Activated CD4-positive, alpha-beta memory T cell treated with anti-CD3 and anti-CD28 coated beads for 36 hours (primary cell): ENCODE measurements at regions not wholly inside any gene's neighbourhood (a gene's known extent, or its start where the extent isn't known, plus 50 kb on each side); places are given as distances from the start of the nearest gene placed in this dataset.

Experiments
- CTCF ChIA-PET: fragments of 350-600 bp; sonication (Branson Sonifier 250); formaldehyde crosslinking; loops from one replicate; lab custom pipeline; 2021; ENCODE audit warnings: antibody characterized with exemption, inconsistent platforms; lab: Charles Lee
- POLR2A ChIA-PET: fragments of 350-600 bp; sonication (Branson Sonifier 250); formaldehyde crosslinking; loops from one replicate; lab custom pipeline; 2021; ENCODE audit warnings: antibody characterized with exemption; lab: Charles Lee
- DNase-seq: peaks from one replicate; pipeline ENCODE4 v3.0.0-alpha.2; 2020
- H3K27ac Mint-ChIP-seq: one replicate; pipeline ENCODE4 v1.8.0; 2021; ENCODE audit warnings: mixed read lengths
- H3K27me3 Mint-ChIP-seq: one replicate; pipeline ENCODE4 v1.8.0; 2021; ENCODE audit warnings: mixed read lengths
- H3K36me3 Mint-ChIP-seq: one replicate; pipeline ENCODE4 v1.8.0; 2021; ENCODE audit warnings: mixed read lengths
- H3K4me1 Mint-ChIP-seq: one replicate; pipeline ENCODE4 v1.8.0; 2021; ENCODE audit warnings: low read depth, mixed read lengths
- H3K4me3 Mint-ChIP-seq: one replicate; pipeline ENCODE4 v1.8.0; 2021; ENCODE audit warnings: mild to moderate bottlenecking, mixed read lengths
- H3K9me3 Mint-ChIP-seq: one replicate; pipeline ENCODE4 v1.8.0; 2021; ENCODE audit warnings: mixed read lengths
- intact Hi-C: fragments of 100-400 bp; cut with micrococcal nuclease; formaldehyde crosslinking; loops from one replicate; pipeline ENCODE4 v1.15.1; 2023

DNA sequence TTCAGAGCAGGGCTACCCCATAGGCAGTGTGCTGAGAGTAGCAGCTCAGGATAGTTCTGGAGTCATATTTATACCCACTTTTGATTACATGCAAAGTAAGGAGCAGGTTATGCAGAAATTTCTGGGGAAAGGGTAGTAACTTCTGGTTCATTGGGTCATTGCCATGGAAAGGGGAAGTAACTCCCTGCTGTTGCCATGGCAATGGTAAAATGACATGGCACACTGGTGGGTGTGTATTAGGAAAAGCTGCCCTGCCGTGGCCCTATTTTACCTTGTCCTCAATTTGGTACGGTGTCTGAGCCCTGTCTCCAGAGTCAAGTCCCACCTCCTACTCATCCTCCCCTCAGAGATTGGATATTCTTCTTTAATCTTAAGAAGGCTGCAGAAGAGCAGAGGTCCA is 526.7 kb upstream of the TYRP1 start:
- no peak for DNase-seq
- ChIA-PET POLR2A (no interaction called here), CTCF (no interaction called here)
- Mint-ChIP-seq H3K4me3 (no peak overlapping the region), H3K4me1 (no peaks in the 10 kb centered on the region), H3K27ac (no peak overlapping the region), H3K27me3 (no peaks in the 10 kb centered on the region), H3K36me3 (no peaks in the 10 kb centered on the region), H3K9me3 (peaks cover 18% of the 10 kb centered on the region)
- intact Hi-C loops, result no loop called here

GRCh38 chr9:12170456-12170855 is 522.7 kb upstream of the TYRP1 start:
- CTCF ChIA-PET, result no interaction called here
- H3K27ac Mint-ChIP-seq, result no peak overlapping the region

DNA sequence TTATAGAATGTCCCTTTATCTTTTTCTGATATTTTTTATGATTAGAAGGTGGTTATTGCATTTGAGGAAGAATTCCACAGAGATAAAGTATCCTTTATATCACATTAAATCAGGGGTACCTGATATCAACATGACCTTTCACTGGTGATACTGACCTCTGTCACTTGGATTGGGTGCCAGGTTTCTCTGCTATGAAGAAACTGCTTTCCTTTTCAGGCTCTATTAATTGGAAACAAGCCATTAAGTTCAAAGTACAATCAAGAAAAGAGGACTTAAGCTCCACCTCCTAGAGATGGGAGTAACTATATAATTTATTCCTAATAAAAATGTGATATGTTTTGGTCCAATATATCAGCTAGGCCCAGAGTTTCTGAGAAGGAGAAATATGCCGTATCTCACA is 514.6 kb upstream of the TYRP1 start:
- H3K36me3 Mint-ChIP-seq, result no peaks in the 10 kb centered on the region
- POLR2A ChIA-PET, result no interaction called here
- no peaks in the 10 kb centered on the region for H3K4me1 Mint-ChIP-seq
- no peak overlapping the region for H3K4me3 Mint-ChIP-seq
- no peak overlapping the region for H3K27ac Mint-ChIP-seq
- intact Hi-C loops, result no loop called here
- H3K9me3 Mint-ChIP-seq, result peaks cover 25% of the 10 kb centered on the region
- no peak for DNase-seq
- no peaks in the 10 kb centered on the region for H3K27me3 Mint-ChIP-seq
- CTCF ChIA-PET, result no interaction called here

More at GRCh38 chr9:12170456-12170855, 522.7 kb upstream of the TYRP1 start:
- Mint-ChIP-seq H3K9me3 (peaks cover 27% of the 10 kb centered on the region), H3K4me3 (no peak overlapping the region), H3K4me1 (no peaks in the 10 kb centered on the region), H3K36me3 (no peaks in the 10 kb centered on the region), H3K27me3 (no peaks in the 10 kb centered on the region)
- no peak for DNase-seq
- intact Hi-C loops, result no loop called here
- POLR2A ChIA-PET, result no interaction called here

DNA sequence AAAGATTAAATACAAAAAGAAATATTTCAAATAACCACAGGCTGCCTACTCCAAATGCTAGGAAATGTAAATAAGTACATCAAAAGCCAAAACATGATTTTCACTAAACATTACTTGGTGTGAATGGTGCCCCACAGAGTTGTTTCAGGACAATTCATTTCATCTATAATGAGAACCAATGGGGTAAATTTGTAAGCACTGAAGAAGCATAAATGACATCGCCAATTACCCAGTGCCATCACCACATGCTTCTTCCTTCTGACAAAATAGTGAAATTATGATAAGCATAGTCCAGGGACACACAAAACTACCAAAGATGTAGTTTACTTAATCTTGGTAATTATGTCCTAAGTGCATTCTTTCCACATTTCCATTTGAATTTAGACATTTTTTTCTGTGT is 510.4 kb upstream of the TYRP1 start:
- H3K4me1 Mint-ChIP-seq, result no peaks in the 10 kb centered on the region
- ChIA-PET POLR2A (no interaction called here), CTCF (no interaction called here)
- no peaks in the 10 kb centered on the region for H3K36me3 Mint-ChIP-seq
- no peak overlapping the region for H3K4me3 Mint-ChIP-seq
- peaks cover 22% of the 10 kb centered on the region for H3K9me3 Mint-ChIP-seq
- intact Hi-C loops, result no loop called here
- H3K27ac Mint-ChIP-seq, result no peak overlapping the region
- DNase-seq, result no peak
- no peaks in the 10 kb centered on the region for H3K27me3 Mint-ChIP-seq

GRCh38 chr9:12183321-12183720 is 509.9 kb upstream of the TYRP1 start:
- CTCF ChIA-PET, result no interaction called here
- POLR2A ChIA-PET, result no interaction called here
- Mint-ChIP-seq H3K27me3 (no peaks in the 10 kb centered on the region), H3K4me1 (no peaks in the 10 kb centered on the region), H3K36me3 (no peaks in the 10 kb centered on the region), H3K4me3 (no peak overlapping the region), H3K9me3 (peaks cover 25% of the 10 kb centered on the region), H3K27ac (no peak overlapping the region)
- intact Hi-C loops, result no loop called here
- DNase-seq, result no peak

DNA sequence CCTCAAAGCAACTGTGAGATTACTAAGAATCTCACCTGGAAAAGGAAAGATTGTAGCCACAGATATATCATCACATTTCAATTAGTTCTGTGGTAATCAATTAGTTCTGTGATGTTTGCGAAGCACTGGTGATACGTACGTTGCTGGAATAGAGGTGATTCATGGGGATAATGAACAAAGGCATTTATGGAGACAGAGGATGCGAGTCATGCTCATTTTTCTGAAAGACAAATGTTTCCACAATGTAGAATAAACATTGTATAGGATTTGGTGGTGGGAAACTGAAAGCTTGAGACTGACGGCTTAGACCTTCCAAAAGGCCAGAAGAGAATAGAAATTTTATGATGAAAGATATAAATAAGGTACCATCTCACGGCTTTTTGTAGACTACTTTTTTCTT is 507.3 kb upstream of the TYRP1 start:
- CTCF ChIA-PET, result no interaction called here
- no peaks in the 10 kb centered on the region for H3K36me3 Mint-ChIP-seq
- peaks cover 34% of the 10 kb centered on the region for H3K9me3 Mint-ChIP-seq
- H3K27ac Mint-ChIP-seq, result no peak overlapping the region
- DNase-seq, result no peak
- H3K27me3 Mint-ChIP-seq, result no peaks in the 10 kb centered on the region
- intact Hi-C loops, result no loop called here
- no peaks in the 10 kb centered on the region for H3K4me1 Mint-ChIP-seq
- POLR2A ChIA-PET, result no interaction called here
- no peak overlapping the region for H3K4me3 Mint-ChIP-seq

GRCh38 chr9:12191630-12192029 is 501.6 kb upstream of the TYRP1 start:
- no peaks in the 10 kb centered on the region for H3K4me1 Mint-ChIP-seq
- no peaks in the 10 kb centered on the region for H3K27me3 Mint-ChIP-seq
- peaks cover 34% of the 10 kb centered on the region for H3K9me3 Mint-ChIP-seq
- H3K27ac Mint-ChIP-seq, result no peak overlapping the region
- intact Hi-C loops, result no loop called here
- POLR2A ChIA-PET, result no interaction called here
- CTCF ChIA-PET, result no interaction called here
- no peaks in the 10 kb centered on the region for H3K36me3 Mint-ChIP-seq
- no peak for DNase-seq
- H3K4me3 Mint-ChIP-seq, result no peak overlapping the region

- DNase-seq, result no peak
- H3K36me3 Mint-ChIP-seq, result no peaks in the 10 kb centered on the region
- no peak overlapping the region for H3K4me3 Mint-ChIP-seq
- H3K27me3 Mint-ChIP-seq, result no peaks in the 10 kb centered on the region
- H3K27ac Mint-ChIP-seq, result no peak overlapping the region
- peaks cover 21% of the 10 kb centered on the region for H3K9me3 Mint-ChIP-seq
- CTCF ChIA-PET, result no interaction called here
- no peaks in the 10 kb centered on the region for H3K4me1 Mint-ChIP-seq
- POLR2A ChIA-PET, result no interaction called here
- intact Hi-C loops, result no loop called here
These were observed 498.5 kb upstream of the TYRP1 start for GRCh38 chr9:12194731-12195130.

DNA sequence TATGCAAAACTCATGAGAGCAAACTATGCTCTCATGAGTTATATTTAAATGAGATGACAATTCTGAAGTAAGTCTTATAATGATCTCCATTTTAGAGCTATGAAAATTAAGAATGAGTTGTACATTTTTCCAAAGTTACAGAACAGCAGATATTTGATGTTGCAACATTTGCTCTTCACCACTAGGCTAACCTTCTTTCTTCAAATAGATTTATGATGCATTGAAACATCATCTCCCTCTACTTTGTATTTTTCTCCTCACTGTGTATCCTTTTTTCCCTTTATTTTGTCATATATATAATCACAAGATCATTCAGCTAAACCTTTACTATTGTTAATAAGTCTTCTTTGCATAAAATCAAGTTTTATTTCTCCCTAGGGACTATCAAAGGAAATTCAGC is 497.7 kb upstream of the TYRP1 start:
- H3K9me3 Mint-ChIP-seq, result peaks cover 19% of the 10 kb centered on the region
- H3K27me3 Mint-ChIP-seq, result no peaks in the 10 kb centered on the region
- intact Hi-C loops, result no loop called here
- no peak overlapping the region for H3K4me3 Mint-ChIP-seq
- DNase-seq, result no peak
- ChIA-PET POLR2A (no interaction called here), CTCF (no interaction called here)
- H3K36me3 Mint-ChIP-seq, result no peaks in the 10 kb centered on the region
- no peak overlapping the region for H3K27ac Mint-ChIP-seq
- no peaks in the 10 kb centered on the region for H3K4me1 Mint-ChIP-seq

DNA sequence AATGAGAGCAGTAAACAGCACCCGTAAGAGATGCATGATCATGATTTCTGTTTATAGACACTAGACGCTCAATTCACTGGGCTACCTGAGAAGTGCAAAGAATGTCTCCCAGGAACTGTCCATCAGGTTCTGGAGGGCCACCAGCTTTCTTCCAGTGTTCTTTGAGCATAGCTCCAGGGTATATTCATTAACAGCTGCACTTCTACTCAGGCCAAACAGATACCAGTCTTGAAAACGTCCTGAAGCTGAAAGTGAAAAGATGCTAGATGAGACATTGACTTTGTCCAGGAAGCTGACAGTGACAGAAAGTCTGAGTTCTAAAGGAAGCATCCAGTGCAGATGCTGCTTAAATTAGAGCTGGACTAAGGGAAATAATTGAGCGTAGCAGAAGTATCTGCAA is 488.7 kb upstream of the TYRP1 start:
- intact Hi-C loops, result no loop called here
- H3K27ac Mint-ChIP-seq, result no peak overlapping the region

GRCh38 chr9:12212860-12213259 is 480.3 kb upstream of the TYRP1 start:
- Mint-ChIP-seq H3K27ac (no peak overlapping the region), H3K4me3 (no peak overlapping the region), H3K36me3 (no peaks in the 10 kb centered on the region), H3K9me3 (peaks cover 24% of the 10 kb centered on the region), H3K27me3 (no peaks in the 10 kb centered on the region), H3K4me1 (no peaks in the 10 kb centered on the region)
- DNase-seq, result no peak
- ChIA-PET POLR2A (no interaction called here), CTCF (no interaction called here)
- intact Hi-C loops, result no loop called here

More for the DNA sequence above, 488.7 kb upstream of the TYRP1 start:
- ChIA-PET POLR2A (no interaction called here), CTCF (no interaction called here)
- Mint-ChIP-seq H3K4me1 (no peaks in the 10 kb centered on the region), H3K36me3 (no peaks in the 10 kb centered on the region), H3K9me3 (peaks cover 24% of the 10 kb centered on the region), H3K27me3 (no peaks in the 10 kb centered on the region), H3K4me3 (no peak overlapping the region)
- no peak for DNase-seq

GRCh38 chr9:12221470-12221869 is 471.7 kb upstream of the TYRP1 start:
- ChIA-PET CTCF (no interaction called here), POLR2A (no interaction called here)
- Mint-ChIP-seq H3K4me1 (no peaks in the 10 kb centered on the region), H3K9me3 (peaks cover 5% of the 10 kb centered on the region), H3K27ac (no peak overlapping the region), H3K4me3 (no peak overlapping the region), H3K36me3 (no peaks in the 10 kb centered on the region), H3K27me3 (no peaks in the 10 kb centered on the region)
- intact Hi-C loops, result no loop called here
- DNase-seq, result no peak

GRCh38 chr9:12224449-12224848 is 468.7 kb upstream of the TYRP1 start:
- intact Hi-C loops, result no loop called here
- H3K36me3 Mint-ChIP-seq, result no peaks in the 10 kb centered on the region
- ChIA-PET CTCF (no interaction called here), POLR2A (no interaction called here)
- H3K9me3 Mint-ChIP-seq, result peaks cover 20% of the 10 kb centered on the region
- no peaks in the 10 kb centered on the region for H3K27me3 Mint-ChIP-seq
- no peak overlapping the region for H3K27ac Mint-ChIP-seq
- DNase-seq, result no peak
- H3K4me1 Mint-ChIP-seq, result no peaks in the 10 kb centered on the region
- no peak overlapping the region for H3K4me3 Mint-ChIP-seq

DNA sequence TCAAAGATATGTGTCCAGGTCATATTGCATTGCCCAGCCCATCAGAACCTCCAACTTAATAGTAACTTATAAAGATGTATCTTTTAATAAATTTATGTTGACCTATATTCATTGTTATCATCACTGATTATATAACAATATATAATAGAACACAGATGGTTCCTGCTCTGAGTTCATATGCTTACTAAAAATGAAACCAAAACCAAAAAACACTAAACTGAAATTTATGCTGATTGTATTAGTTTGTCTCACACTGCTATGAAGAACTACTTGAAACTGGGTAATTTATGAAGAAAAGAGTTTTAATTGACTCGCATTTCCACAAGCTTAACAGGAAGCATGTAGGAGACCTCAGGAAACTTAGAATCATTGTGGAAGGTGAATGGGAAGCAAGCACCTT is 462.5 kb upstream of the TYRP1 start:
- Mint-ChIP-seq H3K4me1 (no peaks in the 10 kb centered on the region), H3K4me3 (no peak overlapping the region), H3K9me3 (peaks cover 55% of the 10 kb centered on the region), H3K27ac (no peak overlapping the region), H3K36me3 (no peaks in the 10 kb centered on the region), H3K27me3 (no peaks in the 10 kb centered on the region)
- POLR2A ChIA-PET, result no interaction called here
- intact Hi-C loops, result no loop called here
- CTCF ChIA-PET, result no interaction called here
- DNase-seq, result no peak
